ENCODE measurements at regions not wholly inside any gene's neighbourhood (a gene's known extent, or its start where the extent isn't known, plus 50 kb on each side); places are given as distances from the start of the nearest gene placed in this dataset.
"Not testable (repeated sequence)": the region's sequence is repeated elsewhere in the genome, so short reads cannot be mapped to it uniquely, and the experiment has no call there.

GRCh38 chr3:84637272-84637671, 321.5 kb upstream of the CADM2 start:
- TF ChIP-seq CTCF (IDR thresholded peaks at IDR 0.05) (no peak), ZFX (IDR thresholded peaks at IDR 0.05; ENCODE audit: borderline replicate concordance) (no peak)
- no peak overlapping the region for H3K27ac ChIP-seq

GRCh38 chr3:84666468-84666867, 292.3 kb upstream of the CADM2 start:
- TF ChIP-seq CTCF (IDR thresholded peaks at IDR 0.05) = no peak
- H3K27ac ChIP-seq = no peak overlapping the region

- H3K27ac ChIP-seq = no peak overlapping the region
- no peak for TF ChIP-seq CTCF (IDR thresholded peaks at IDR 0.05)
- no peak for TF ChIP-seq ZFX (IDR thresholded peaks at IDR 0.05; ENCODE audit: borderline replicate concordance)
Measured at GRCh38 chr3:84679211-84679610, 279.6 kb upstream of the CADM2 start.

GRCh38 chr3:84680700-84681099, 278.1 kb upstream of the CADM2 start:
- TF ChIP-seq CTCF (IDR thresholded peaks at IDR 0.05) = no peak
- TF ChIP-seq ZFX (IDR thresholded peaks at IDR 0.05; ENCODE audit: borderline replicate concordance) = no peak
- no peak overlapping the region for H3K27ac ChIP-seq

- H3K27ac ChIP-seq = no peak overlapping the region
- TF ChIP-seq CTCF (IDR thresholded peaks at IDR 0.05) (no peak), ZFX (IDR thresholded peaks at IDR 0.05; ENCODE audit: borderline replicate concordance) (no peak)
Measured at GRCh38 chr3:84683493-84683892, 275.3 kb upstream of the CADM2 start.

GRCh38 chr3:84685467-84685866, 273.3 kb upstream of the CADM2 start:
- H3K27ac ChIP-seq = no peak overlapping the region
- TF ChIP-seq ZFX (IDR thresholded peaks at IDR 0.05; ENCODE audit: borderline replicate concordance) = no peak
- no peak for TF ChIP-seq CTCF (IDR thresholded peaks at IDR 0.05)

- TF ChIP-seq ZFX (IDR thresholded peaks at IDR 0.05; ENCODE audit: borderline replicate concordance) (no peak), CTCF (IDR thresholded peaks at IDR 0.05) (no peak)
- H3K27ac ChIP-seq = no peak overlapping the region
Measured at GRCh38 chr3:84692261-84692660, 266.5 kb upstream of the CADM2 start.

GRCh38 chr3:84710288-84710687, 248.5 kb upstream of the CADM2 start:
- not testable (repeated sequence) for H3K27ac ChIP-seq

All from 22Rv1 (cell line).